ENCODE measurements at regions not wholly inside any gene's neighbourhood (a gene's known extent, or its start where the extent isn't known, plus 50 kb on each side); places are given as distances from the start of the nearest gene placed in this dataset.

DNA sequence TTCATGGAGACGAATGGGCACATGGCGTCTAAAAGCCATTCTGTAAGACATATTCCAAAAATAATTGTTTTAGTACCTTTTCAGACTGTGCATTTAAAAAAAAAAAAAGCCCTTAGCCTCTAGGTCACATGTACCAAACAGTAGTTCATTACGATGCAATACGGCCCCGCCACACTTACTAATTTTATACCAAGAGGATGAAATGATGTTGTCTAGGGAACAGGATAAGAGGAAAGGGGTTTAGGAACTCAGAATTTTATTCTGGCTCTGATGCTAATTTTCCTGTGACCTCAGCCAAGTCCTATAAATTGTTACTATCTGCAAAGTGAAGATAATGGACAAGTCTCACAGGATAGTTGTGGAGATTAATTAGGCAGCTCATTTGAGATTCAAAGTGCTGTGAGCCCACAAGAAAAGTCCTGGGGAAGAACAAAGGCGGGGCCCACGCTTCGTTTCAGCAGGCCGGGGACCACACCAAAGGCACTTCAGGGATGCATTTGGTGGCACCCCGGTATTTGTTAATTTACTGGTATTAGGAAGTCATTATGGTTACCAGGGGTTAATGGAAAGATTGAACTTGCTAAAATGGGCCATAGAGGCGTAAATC lies 511.1 kb downstream of the IRS2 start:
- H2BK20ac ChIP-seq (ENCODE audit: low read depth, low read length, poor library complexity, severe bottlenecking), result peak overlapping the region; percentile 49
- H2AK5ac ChIP-seq (ENCODE audit: insufficient read length, low read length), result peak overlapping the region; percentile 68
- H4K91ac ChIP-seq (ENCODE audit: insufficient read length, low read depth, low read length), result no peak overlapping the region
- TF ChIP-seq, protein P1, sequence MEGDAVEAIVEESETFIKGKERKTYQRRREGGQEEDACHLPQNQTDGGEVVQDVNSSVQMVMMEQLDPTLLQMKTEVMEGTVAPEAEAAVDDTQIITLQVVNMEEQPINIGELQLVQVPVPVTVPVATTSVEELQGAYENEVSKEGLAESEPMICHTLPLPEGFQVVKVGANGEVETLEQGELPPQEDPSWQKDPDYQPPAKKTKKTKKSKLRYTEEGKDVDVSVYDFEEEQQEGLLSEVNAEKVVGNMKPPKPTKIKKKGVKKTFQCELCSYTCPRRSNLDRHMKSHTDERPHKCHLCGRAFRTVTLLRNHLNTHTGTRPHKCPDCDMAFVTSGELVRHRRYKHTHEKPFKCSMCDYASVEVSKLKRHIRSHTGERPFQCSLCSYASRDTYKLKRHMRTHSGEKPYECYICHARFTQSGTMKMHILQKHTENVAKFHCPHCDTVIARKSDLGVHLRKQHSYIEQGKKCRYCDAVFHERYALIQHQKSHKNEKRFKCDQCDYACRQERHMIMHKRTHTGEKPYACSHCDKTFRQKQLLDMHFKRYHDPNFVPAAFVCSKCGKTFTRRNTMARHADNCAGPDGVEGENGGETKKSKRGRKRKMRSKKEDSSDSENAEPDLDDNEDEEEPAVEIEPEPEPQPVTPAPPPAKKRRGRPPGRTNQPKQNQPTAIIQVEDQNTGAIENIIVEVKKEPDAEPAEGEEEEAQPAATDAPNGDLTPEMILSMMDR (conservative IDR thresholded peaks at IDR 0.05), result no peak
- Mint-ChIP-seq H3K4me1 (peaks cover 46 to 51% of the 10 kb centered on the region in 2 experiments), H3K36me3 (ENCODE audit: insufficient read depth in 1 of 3, low read depth in 3 of 3) (peaks cover 0 to 8% (median 3%) of the 10 kb centered on the region in 3 experiments; a peak in 4 of 7 replicates), H3K9me3 (no peaks in the 10 kb centered on the region), H3K27me3 (ENCODE audit: low read depth) (no peaks in the 10 kb centered on the region), H3K27ac (peak overlapping the region; percentile 0 to 86 (median 27); a peak in 4 of 7 replicates), H3K4me3 (no peak overlapping the region)
- H3K23me2 ChIP-seq (ENCODE audit: insufficient read length, low read depth, low read length, poor library complexity, severe bottlenecking), result no peaks in the 10 kb centered on the region
- no peak overlapping the region for H2BK5ac ChIP-seq (ENCODE audit: insufficient read length, low read length)
- H2BK15ac ChIP-seq (ENCODE audit: low read depth, low read length), result no peak overlapping the region
- no peak overlapping the region for H2AFZ ChIP-seq (ENCODE audit: low read length)
- H3K18ac ChIP-seq (ENCODE audit: insufficient read length, low read depth, low read length), result no peak overlapping the region
- DNase-seq, result no peak
- no peak overlapping the region for H2BK12ac ChIP-seq (ENCODE audit: insufficient read length, low read depth, low read length)
- no peak overlapping the region for H3T11ph ChIP-seq (ENCODE audit: low read length)
- H3K79me1 ChIP-seq (ENCODE audit: insufficient read depth, low read depth, low read length, poor library complexity, severe bottlenecking), result no peaks in the 10 kb centered on the region
- no peaks in the 10 kb centered on the region for H3K79me2 ChIP-seq (ENCODE audit: insufficient read depth, low read length)
- no peak overlapping the region for H4K8ac ChIP-seq (replicated peaks; ENCODE audit: insufficient read length, low read depth, low read length)
- no peak overlapping the region for H3K9ac ChIP-seq (ENCODE audit: extremely low read depth, insufficient read length, low read length)
- no peak overlapping the region for H2BK120ac ChIP-seq (ENCODE audit: low read depth, low read length, poor library complexity, severe bottlenecking)
- no peaks in the 10 kb centered on the region for H3K27me3 ChIP-seq (ENCODE audit: insufficient read depth, low read length)
- no peak overlapping the region for H3K27ac ChIP-seq (ENCODE audit: insufficient read length, low read depth, low read length)
- peaks cover 9% of the 10 kb centered on the region; the same call in 1 of the 2 replicates for H3K4me1 ChIP-seq (ENCODE audit: insufficient read depth, low read length)
- H3K4ac ChIP-seq (ENCODE audit: low read depth, low read length), result no peak overlapping the region
- no CpG with 5 or more reads among the region's 11 CpGs for WGBS (ENCODE audit: extremely low coverage, insufficient read length, low lambda C conversion rate)
- no peak overlapping the region for H3K23ac ChIP-seq (ENCODE audit: insufficient read length, low read depth, low read length)
- H4K5ac ChIP-seq (ENCODE audit: insufficient read length, low read depth, low read length), result no peak overlapping the region
- H3K56ac ChIP-seq (ENCODE audit: insufficient read length, low read depth, low read length), result no peak overlapping the region
- H3K14ac ChIP-seq (ENCODE audit: insufficient read depth, low read length), result no peak overlapping the region
- no peak overlapping the region for H3K4me2 ChIP-seq (ENCODE audit: insufficient read depth, insufficient read length, low read length)
- H3K9me3 ChIP-seq (ENCODE audit: control insufficient read depth, low read depth, low read length), result no peaks in the 10 kb centered on the region
- no peaks in the 10 kb centered on the region for H4K20me1 ChIP-seq (ENCODE audit: control insufficient read depth, insufficient read depth, insufficient read length)

All from H9 (cell line).